ENCODE measurements at regions not wholly inside any gene's neighbourhood (a gene's known extent, or its start where the extent isn't known, plus 50 kb on each side); places are given as distances from the start of the nearest gene placed in this dataset.

- DNase-seq (ENCODE audit: low spot score) = no peak
Measured at GRCh38 chr5:58403822-58404433, 56.0 kb downstream of the PLK2 start.

- no peak for DNase-seq (ENCODE audit: low spot score)
Measured at GRCh38 chr5:58401701-58402100, 58.2 kb downstream of the PLK2 start.

- no peak for DNase-seq (ENCODE audit: low spot score)
Measured at GRCh38 chr5:58400737-58401136, 59.1 kb downstream of the PLK2 start.

- DNase-seq (ENCODE audit: low spot score) = no peak
Measured at GRCh38 chr5:58399951-58400350, 59.9 kb downstream of the PLK2 start.

- no peak for DNase-seq (ENCODE audit: low spot score)
Measured at GRCh38 chr5:58394339-58394738, 65.5 kb downstream of the PLK2 start.

- no peak for DNase-seq (ENCODE audit: low spot score)
Measured at GRCh38 chr5:58393716-58394115, 66.2 kb downstream of the PLK2 start.

- DNase-seq (ENCODE audit: low spot score) = no peak
Measured at GRCh38 chr5:58392496-58392895, 67.4 kb downstream of the PLK2 start.

GRCh38 chr5:58383448-58383847 lies 76.4 kb downstream of the PLK2 start:
- DNase-seq (ENCODE audit: low spot score) = no peak

GRCh38 chr5:58382131-58382534 lies 77.8 kb downstream of the PLK2 start:
- no peak for DNase-seq (ENCODE audit: low spot score)

GRCh38 chr5:58381566-58381965 lies 78.3 kb downstream of the PLK2 start:
- DNase-seq (ENCODE audit: low spot score) = no peak

GRCh38 chr5:58380655-58381054 lies 79.2 kb downstream of the PLK2 start:
- no peak for DNase-seq (ENCODE audit: low spot score)

- no peak for DNase-seq (ENCODE audit: low spot score)
Measured at GRCh38 chr5:58378613-58379390, 81.1 kb downstream of the PLK2 start.

- no peak for DNase-seq (ENCODE audit: low spot score)
Measured at GRCh38 chr5:58370606-58371005, 89.3 kb downstream of the PLK2 start.

GRCh38 chr5:58369513-58370190 lies 90.2 kb downstream of the PLK2 start:
- no peak for DNase-seq (ENCODE audit: low spot score)

- no peak for DNase-seq (ENCODE audit: low spot score)
Measured at GRCh38 chr5:58366461-58366860, 93.4 kb downstream of the PLK2 start.

GRCh38 chr5:58365791-58366190 lies 94.1 kb downstream of the PLK2 start:
- no peak for DNase-seq (ENCODE audit: low spot score)

- no peak for DNase-seq (ENCODE audit: low spot score)
Measured at GRCh38 chr5:58363461-58364249, 96.2 kb downstream of the PLK2 start.

- no peak for DNase-seq (ENCODE audit: low spot score)
Measured at GRCh38 chr5:58362135-58362534, 97.8 kb downstream of the PLK2 start.

- DNase-seq (ENCODE audit: low spot score) = no peak
Measured at GRCh38 chr5:58360794-58361193, 99.1 kb downstream of the PLK2 start.

GRCh38 chr5:58359981-58360380 lies 99.9 kb downstream of the PLK2 start:
- no peak for DNase-seq (ENCODE audit: low spot score)

- DNase-seq (ENCODE audit: low spot score) = no peak
Measured at GRCh38 chr5:58358501-58359178, 101.2 kb downstream of the PLK2 start.

All from pons (tissue), 1 donor.